ENCODE measurements at regions not wholly inside any gene's neighbourhood (a gene's known extent, or its start where the extent isn't known, plus 50 kb on each side); places are given as distances from the start of the nearest gene placed in this dataset.
"Not testable (repeated sequence)": the region's sequence is repeated elsewhere in the genome, so short reads cannot be mapped to it uniquely, and the experiment has no call there.

GRCh38 chr11:89608234-89608966, 101.7 kb upstream of the TRIM77 start:
- Histone ChIP-seq H3K9me3 (no peaks in the 10 kb centered on the region), H3K36me3 (no peaks in the 10 kb centered on the region), H3K4me1 (no peaks in the 10 kb centered on the region), H3K27ac (no peak overlapping the region), H3K4me3 (no peak overlapping the region), H3K27me3 (no peaks in the 10 kb centered on the region)
- TF ChIP-seq CTCF (IDR thresholded peaks at IDR 0.05), result no peak
- TF ChIP-seq POLR2A (IDR thresholded peaks at IDR 0.05), result no peak
- DNase-seq, result no peak
- intact Hi-C loops (cut with DNase I; ENCODE audit: low total_unique reads), result no loop called here

GRCh38 chr11:89612096-89612495, 98.0 kb upstream of the TRIM77 start:
- intact Hi-C loops (cut with DNase I; ENCODE audit: low total_unique reads), result no loop called here
- Histone ChIP-seq H3K27ac (no peak overlapping the region), H3K9me3 (no peaks in the 10 kb centered on the region), H3K4me3 (no peak overlapping the region), H3K4me1 (no peaks in the 10 kb centered on the region), H3K36me3 (no peaks in the 10 kb centered on the region), H3K27me3 (no peaks in the 10 kb centered on the region)
- no peak for TF ChIP-seq CTCF (IDR thresholded peaks at IDR 0.05)
- TF ChIP-seq POLR2A (IDR thresholded peaks at IDR 0.05), result no peak
- no peak for DNase-seq

DNA sequence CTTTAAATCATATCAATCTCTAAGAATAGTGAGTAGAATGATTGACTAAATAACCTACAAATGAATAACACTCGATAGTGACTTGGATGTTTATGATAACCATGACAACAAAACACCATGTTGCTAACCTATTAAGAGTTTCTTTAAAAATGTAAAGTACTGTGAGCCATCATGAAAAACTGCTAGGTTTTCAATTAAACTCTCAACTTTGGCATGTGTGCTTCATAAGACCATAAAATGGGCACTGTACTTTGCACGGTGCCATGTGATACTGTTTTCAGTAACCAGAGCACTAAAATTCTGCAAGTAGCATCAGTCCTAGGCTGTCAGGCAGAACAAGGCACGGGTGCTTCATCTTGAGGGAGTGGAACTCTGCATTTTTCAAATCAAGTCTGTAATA, 96.2 kb upstream of the TRIM77 start:
- DNase-seq, result no peak
- Histone ChIP-seq H3K36me3 (no peaks in the 10 kb centered on the region), H3K27ac (no peak overlapping the region), H3K9me3 (no peaks in the 10 kb centered on the region), H3K4me1 (no peaks in the 10 kb centered on the region), H3K4me3 (no peak overlapping the region), H3K27me3 (no peaks in the 10 kb centered on the region)
- TF ChIP-seq CTCF (IDR thresholded peaks at IDR 0.05), result no peak
- intact Hi-C loops (cut with DNase I; ENCODE audit: low total_unique reads), result no loop called here

DNA sequence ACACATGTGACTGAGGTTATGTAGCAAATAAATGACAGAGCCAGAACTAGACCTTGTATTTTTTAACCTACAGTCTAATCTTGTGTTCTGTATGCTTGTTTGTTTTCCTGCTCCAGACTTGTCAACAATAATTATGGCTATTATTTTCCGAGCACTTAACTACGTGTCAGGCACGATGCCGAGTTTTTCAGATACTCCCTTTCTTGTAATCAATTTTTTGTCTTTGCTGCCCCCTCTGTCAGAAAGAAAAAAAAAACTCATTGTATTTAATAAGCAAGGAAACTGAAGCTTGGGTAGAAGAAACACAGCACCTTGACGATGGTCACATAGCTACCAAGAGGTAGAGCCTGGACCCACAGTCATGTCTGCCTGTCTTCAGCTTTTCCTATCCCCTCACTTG, 95.7 kb upstream of the TRIM77 start:
- intact Hi-C loops (cut with DNase I; ENCODE audit: low total_unique reads); H3K27ac ChIP-seq; H3K4me3 ChIP-seq; H3K27me3 ChIP-seq; H3K9me3 ChIP-seq; H3K36me3 ChIP-seq; H3K4me1 ChIP-seq: not testable (repeated sequence)
- DNase-seq, result peak; percentile 13 to 31
- TF ChIP-seq CTCF (IDR thresholded peaks at IDR 0.05), result peak in 1 of 4 experiments; percentile 36

GRCh38 chr11:89615642-89616041, 94.5 kb upstream of the TRIM77 start:
- H3K4me3 ChIP-seq; intact Hi-C loops (cut with DNase I; ENCODE audit: low total_unique reads); H3K9me3 ChIP-seq; DNase-seq; H3K27me3 ChIP-seq; H3K27ac ChIP-seq; H3K4me1 ChIP-seq; H3K36me3 ChIP-seq: not testable (repeated sequence)

GRCh38 chr11:89616161-89616560, 93.9 kb upstream of the TRIM77 start:
- H3K36me3 ChIP-seq; DNase-seq; intact Hi-C loops (cut with DNase I; ENCODE audit: low total_unique reads); H3K4me3 ChIP-seq; H3K27me3 ChIP-seq; H3K4me1 ChIP-seq; H3K27ac ChIP-seq; H3K9me3 ChIP-seq: not testable (repeated sequence)

Data from uterus (tissue), 3 donors.